IPS-15b (cell line): ENCODE measurements at regions not wholly inside any gene's neighbourhood (a gene's known extent, or its start where the extent isn't known, plus 50 kb on each side); places are given as distances from the start of the nearest gene placed in this dataset.

Experiments
- H3K27me3 ChIP-seq: one replicate; pipeline ENCODE4 v1.6.1; 2013; ENCODE audit warnings: low read length; ENCODE audit not compliant: control insufficient read depth, insufficient read depth
- H3K36me3 ChIP-seq: one replicate; pipeline ENCODE4 v1.6.1; 2013; ENCODE audit warnings: low read length; ENCODE audit not compliant: control insufficient read depth, insufficient read depth
- H3K4me1 ChIP-seq: one replicate; pipeline ENCODE4 v1.6.1; 2013; ENCODE audit warnings: mild to moderate bottlenecking, low read length; ENCODE audit not compliant: control insufficient read depth, insufficient read depth
- H3K4me3 ChIP-seq: one replicate; pipeline ENCODE4 v1.5.1; 2013; ENCODE audit warnings: low read depth, low read length
- H3K9ac ChIP-seq: one replicate; pipeline ENCODE4 v1.6.1; 2013; ENCODE audit warnings: low read depth, mild to moderate bottlenecking, low read length
- H3K9me3 ChIP-seq: one replicate; pipeline ENCODE4 v1.6.1; 2013; ENCODE audit warnings: mild to moderate bottlenecking, low read length; ENCODE audit not compliant: control insufficient read depth, insufficient read depth

GRCh38 chr10:63697956-63698786, 177.0 kb downstream of the REEP3 start:
- Histone ChIP-seq H3K4me3 (no peak overlapping the region), H3K4me1 (no peaks in the 10 kb centered on the region), H3K36me3 (no peaks in the 10 kb centered on the region), H3K9ac (no peak overlapping the region), H3K9me3 (no peaks in the 10 kb centered on the region), H3K27me3 (no peaks in the 10 kb centered on the region)

GRCh38 chr10:63698787-63699150, 177.6 kb downstream of the REEP3 start:
- H3K36me3 ChIP-seq = no peaks in the 10 kb centered on the region
- H3K9ac ChIP-seq = no peak overlapping the region
- no peaks in the 10 kb centered on the region for H3K27me3 ChIP-seq
- H3K4me3 ChIP-seq = no peak overlapping the region
- H3K4me1 ChIP-seq = no peaks in the 10 kb centered on the region
- H3K9me3 ChIP-seq = no peaks in the 10 kb centered on the region

GRCh38 chr10:63699785-63700613, 178.8 kb downstream of the REEP3 start:
- Histone ChIP-seq H3K27me3 (no peaks in the 10 kb centered on the region), H3K9ac (no peak overlapping the region), H3K4me3 (no peak overlapping the region), H3K4me1 (no peaks in the 10 kb centered on the region), H3K9me3 (no peaks in the 10 kb centered on the region), H3K36me3 (no peaks in the 10 kb centered on the region)

- Histone ChIP-seq H3K36me3 (no peaks in the 10 kb centered on the region), H3K27me3 (no peaks in the 10 kb centered on the region), H3K9ac (no peak overlapping the region), H3K4me3 (no peak overlapping the region), H3K4me1 (no peaks in the 10 kb centered on the region), H3K9me3 (no peaks in the 10 kb centered on the region)
Measured at GRCh38 chr10:63700631-63701156, 179.5 kb downstream of the REEP3 start.

- H3K4me3 ChIP-seq = no peak overlapping the region
- H3K36me3 ChIP-seq = no peaks in the 10 kb centered on the region
- H3K27me3 ChIP-seq = no peaks in the 10 kb centered on the region
- H3K9ac ChIP-seq = no peak overlapping the region
- no peaks in the 10 kb centered on the region for H3K4me1 ChIP-seq
- no peaks in the 10 kb centered on the region for H3K9me3 ChIP-seq
Measured at GRCh38 chr10:63702092-63702491, 180.9 kb downstream of the REEP3 start.

GRCh38 chr10:63703113-63703670, 182.0 kb downstream of the REEP3 start:
- Histone ChIP-seq H3K27me3 (no peaks in the 10 kb centered on the region), H3K9me3 (no peaks in the 10 kb centered on the region), H3K4me3 (no peak overlapping the region), H3K4me1 (no peaks in the 10 kb centered on the region), H3K9ac (no peak overlapping the region), H3K36me3 (no peaks in the 10 kb centered on the region)

- H3K4me1 ChIP-seq = no peaks in the 10 kb centered on the region
- H3K4me3 ChIP-seq = no peak overlapping the region
- H3K9me3 ChIP-seq = no peaks in the 10 kb centered on the region
- H3K36me3 ChIP-seq = no peaks in the 10 kb centered on the region
- no peak overlapping the region for H3K9ac ChIP-seq
- H3K27me3 ChIP-seq = no peaks in the 10 kb centered on the region
Measured at GRCh38 chr10:63703740-63704345, 182.6 kb downstream of the REEP3 start.

GRCh38 chr10:63707254-63707910, 186.2 kb downstream of the REEP3 start:
- H3K4me3 ChIP-seq = no peak overlapping the region
- H3K27me3 ChIP-seq = no peaks in the 10 kb centered on the region
- H3K9ac ChIP-seq = no peak overlapping the region
- peaks cover 4% of the 10 kb centered on the region for H3K4me1 ChIP-seq
- no peaks in the 10 kb centered on the region for H3K36me3 ChIP-seq
- H3K9me3 ChIP-seq = no peaks in the 10 kb centered on the region

- H3K4me1 ChIP-seq = peaks cover 10% of the 10 kb centered on the region
- H3K36me3 ChIP-seq = no peaks in the 10 kb centered on the region
- no peaks in the 10 kb centered on the region for H3K9me3 ChIP-seq
- no peak overlapping the region for H3K4me3 ChIP-seq
- no peak overlapping the region for H3K9ac ChIP-seq
- no peaks in the 10 kb centered on the region for H3K27me3 ChIP-seq
Measured at GRCh38 chr10:63708421-63708820, 187.2 kb downstream of the REEP3 start.

- Histone ChIP-seq H3K9ac (no peak overlapping the region), H3K27me3 (no peaks in the 10 kb centered on the region), H3K4me1 (peaks cover 16% of the 10 kb centered on the region), H3K36me3 (no peaks in the 10 kb centered on the region), H3K4me3 (no peak overlapping the region), H3K9me3 (no peaks in the 10 kb centered on the region)
Measured at GRCh38 chr10:63710703-63711102, 189.5 kb downstream of the REEP3 start.

- no peaks in the 10 kb centered on the region for H3K36me3 ChIP-seq
- H3K9me3 ChIP-seq = no peaks in the 10 kb centered on the region
- no peaks in the 10 kb centered on the region for H3K27me3 ChIP-seq
- peaks cover 18% of the 10 kb centered on the region for H3K4me1 ChIP-seq
- no peak overlapping the region for H3K4me3 ChIP-seq
- no peak overlapping the region for H3K9ac ChIP-seq
Measured at GRCh38 chr10:63711361-63711760, 190.2 kb downstream of the REEP3 start.
